HG03196 (cell line): ENCODE measurements at regions not wholly inside any gene's neighbourhood (a gene's known extent, or its start where the extent isn't known, plus 50 kb on each side); places are given as distances from the start of the nearest gene placed in this dataset.

Experiments used
- ATAC-seq: cut with Tn5 transposase; IDR thresholded peaks from one replicate; pipeline ENCODE4 v1.9.1; 2021; ENCODE audit not compliant: unreplicated experiment

GRCh38 chr6:111985202-111985731 is 68.6 kb upstream of the CCN6 start:
- ATAC-seq: no peak

- ATAC-seq: no peak
These were observed 67.3 kb upstream of the CCN6 start for GRCh38 chr6:111986651-111987050.

GRCh38 chr6:111987295-111987694 is 66.6 kb upstream of the CCN6 start:
- no peak for ATAC-seq

DNA sequence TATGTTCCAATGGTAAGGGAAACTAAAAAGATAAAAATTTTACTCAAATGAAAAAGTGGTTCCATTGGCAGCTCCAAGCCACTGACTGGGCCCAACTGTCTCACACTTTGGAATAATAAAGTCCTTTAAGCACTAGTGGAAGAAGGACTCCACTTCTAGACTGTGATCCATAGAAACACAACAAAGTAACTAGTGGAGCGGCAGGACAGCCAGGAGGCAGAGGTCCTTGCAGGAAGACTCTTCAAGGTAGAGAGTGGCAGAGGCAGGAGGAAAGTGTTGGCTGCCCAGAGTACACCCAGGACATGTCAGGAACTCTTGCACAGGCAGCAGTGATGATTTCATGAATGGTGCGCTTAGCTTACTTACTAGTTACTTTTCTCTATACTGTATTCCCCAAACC is 65.0 kb upstream of the CCN6 start:
- ATAC-seq: no peak

GRCh38 chr6:111989743-111990142 is 64.2 kb upstream of the CCN6 start:
- ATAC-seq: peak; percentile 50

- no peak for ATAC-seq
These were observed 63.7 kb upstream of the CCN6 start for GRCh38 chr6:111990214-111990613.

- peak; percentile 55 for ATAC-seq
These were observed 61.1 kb upstream of the CCN6 start for GRCh38 chr6:111992851-111993250.

DNA sequence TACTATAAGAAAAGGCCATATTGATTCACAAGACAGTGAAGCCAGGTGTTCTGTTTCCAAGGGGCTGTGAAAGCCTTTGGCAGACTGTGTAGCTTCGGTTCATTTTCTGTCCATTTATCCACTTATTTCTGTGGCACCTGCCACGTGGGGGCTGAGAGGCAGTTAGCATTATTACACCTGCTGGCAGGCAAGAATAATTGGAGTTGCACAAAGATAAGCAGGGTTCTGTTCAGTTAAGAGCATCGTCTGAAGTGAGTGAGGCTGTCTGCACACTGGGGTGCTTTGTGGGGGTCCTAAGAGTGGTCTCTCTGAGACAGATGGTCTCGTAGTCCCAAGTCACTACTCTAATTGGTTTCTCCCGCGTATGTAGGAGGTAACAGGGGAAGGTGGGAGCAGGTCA is 60.6 kb upstream of the CCN6 start:
- no peak for ATAC-seq

- no peak for ATAC-seq
These were observed 59.1 kb upstream of the CCN6 start for GRCh38 chr6:111994791-111995190.

DNA sequence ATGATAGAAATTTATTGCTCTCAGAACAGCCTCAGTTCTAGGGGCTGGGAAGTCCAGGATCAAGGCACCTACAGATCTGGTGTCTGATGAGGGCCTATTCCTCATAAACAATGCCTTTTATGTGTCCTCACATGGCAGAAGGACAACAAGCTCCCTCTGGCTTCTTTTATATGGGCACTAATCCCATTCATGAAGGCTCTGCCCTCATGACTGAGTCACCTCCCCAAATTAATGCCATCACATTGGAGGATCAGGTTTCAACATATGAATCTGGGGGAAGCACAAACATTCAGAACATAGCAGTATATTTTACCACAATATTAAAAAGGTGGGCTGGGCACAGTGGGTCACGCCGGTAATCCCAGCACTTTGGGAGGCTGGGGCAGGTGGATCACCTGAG is 58.5 kb upstream of the CCN6 start:
- no peak for ATAC-seq

DNA sequence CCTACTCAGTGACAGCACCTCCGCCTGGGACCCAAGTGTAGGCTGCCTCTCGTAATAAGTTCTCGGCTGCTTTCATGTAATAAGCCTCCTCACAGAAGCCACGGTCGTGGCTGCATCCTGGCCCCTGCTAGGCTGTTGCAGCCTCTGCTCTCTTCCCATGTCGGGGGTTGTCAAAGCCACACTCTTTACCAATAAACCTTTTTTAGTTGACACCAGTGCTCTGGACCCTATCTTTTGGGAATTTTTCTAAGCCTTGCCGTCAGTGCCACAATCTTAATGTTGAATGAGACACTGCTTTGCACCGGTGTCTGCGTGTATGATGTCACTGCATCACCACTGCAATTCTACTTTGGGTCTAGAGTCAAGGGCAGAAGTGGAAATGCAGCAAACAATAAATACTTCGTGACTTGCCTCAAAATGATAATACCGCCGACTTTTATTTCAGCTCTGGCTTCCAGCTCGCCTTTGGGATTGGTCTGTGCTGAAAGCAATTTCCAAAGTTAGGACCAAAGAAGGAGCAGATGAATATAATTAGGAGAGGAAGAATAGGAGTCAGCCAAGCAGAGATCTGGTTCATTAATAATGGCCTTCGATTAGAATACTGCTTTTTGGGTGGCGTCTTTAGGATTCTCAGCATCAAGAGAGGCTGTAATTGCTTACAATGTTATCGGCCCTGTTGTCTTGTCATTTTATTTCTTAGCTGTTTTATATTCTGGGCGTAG is 57.6 kb upstream of the CCN6 start:
- ATAC-seq: no peak

GRCh38 chr6:111997078-111997852 is 56.6 kb upstream of the CCN6 start:
- ATAC-seq: peak; percentile 51

DNA sequence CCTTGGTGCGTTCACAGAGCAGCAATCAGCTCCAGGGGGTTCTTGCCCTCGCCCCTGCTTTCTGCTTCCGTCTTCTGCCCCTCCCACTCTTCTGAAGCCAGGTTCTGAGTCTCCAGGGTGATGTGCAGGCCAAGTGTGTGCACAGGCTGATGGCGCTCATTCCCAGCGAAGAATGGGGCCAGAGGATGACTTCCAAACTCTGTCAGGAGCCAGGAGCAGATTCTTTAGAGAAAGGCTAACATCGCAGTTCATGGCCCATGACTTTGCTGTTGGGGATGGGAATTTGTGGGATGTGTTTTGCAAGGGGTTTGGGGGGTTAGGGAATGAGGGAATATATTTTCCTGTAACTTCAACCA is 56.1 kb upstream of the CCN6 start:
- no peak for ATAC-seq

DNA sequence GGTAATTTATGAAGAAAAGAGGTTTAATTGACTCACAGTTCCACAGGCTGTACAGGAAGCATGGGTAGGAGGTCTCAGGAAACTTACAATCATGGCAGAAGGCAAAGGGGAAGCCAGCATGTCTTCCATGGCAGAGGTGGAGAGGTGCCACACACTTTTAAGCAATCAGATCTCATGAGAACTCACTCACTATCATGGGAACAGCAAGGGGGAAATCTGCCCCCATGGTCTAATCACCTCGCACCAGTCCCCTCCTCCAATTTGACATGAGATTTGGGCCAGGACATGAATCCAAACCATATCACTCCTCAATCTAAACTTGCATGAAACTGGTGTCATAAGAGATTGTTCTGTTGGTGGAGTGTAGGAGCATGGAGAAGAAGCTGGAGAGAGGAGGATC is 51.6 kb upstream of the CCN6 start:
- ATAC-seq: no peak
